GM12892 (cell line): ENCODE measurements at regions not wholly inside any gene's neighbourhood (a gene's known extent, or its start where the extent isn't known, plus 50 kb on each side); places are given as distances from the start of the nearest gene placed in this dataset.

ENCODE experiments used
- POLR2A ChIP-seq: IDR thresholded peaks from 2 replicates; pipeline ENCODE4 v1.6.1; 2011; ENCODE audit warnings: low read depth, low read length, control low read depth
- POLR2AphosphoS5 ChIP-seq: IDR thresholded peaks from 2 replicates; pipeline ENCODE4 v1.6.1; 2011; ENCODE audit warnings: low read depth, low read length, control low read depth

DNA sequence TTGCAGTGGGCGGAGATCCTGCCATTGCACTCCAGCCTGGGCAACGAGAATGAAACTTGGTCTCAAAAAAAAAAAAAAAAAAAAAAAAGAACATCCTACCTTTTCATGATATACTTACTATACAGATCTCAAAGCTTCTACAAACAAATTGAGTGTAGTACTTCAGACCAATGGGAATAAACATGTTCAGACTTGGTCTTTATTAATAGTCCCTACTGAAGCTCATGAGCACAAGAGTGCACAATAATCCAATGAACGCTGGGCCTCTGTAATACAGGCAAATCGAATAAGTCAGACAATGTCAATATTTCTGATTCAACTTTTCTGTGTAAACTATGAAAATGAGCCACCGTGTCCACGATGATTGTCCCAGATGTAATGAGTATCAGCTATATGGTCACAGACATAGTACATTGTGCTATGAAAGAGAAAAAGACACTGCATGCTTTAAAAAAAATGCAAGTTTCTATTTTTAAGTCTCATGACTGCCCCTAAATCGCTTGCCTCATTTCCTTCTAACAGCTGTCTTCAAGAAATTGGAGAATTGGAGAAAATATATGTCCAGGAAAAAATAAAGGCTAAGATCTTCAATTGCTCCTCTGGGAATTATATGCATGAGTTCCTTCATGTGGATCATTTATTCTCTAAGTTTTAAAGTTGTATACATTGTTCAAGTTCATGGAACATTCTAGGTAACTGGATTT lies 64.0 kb upstream of the CTTNBP2 start:
- TF ChIP-seq POLR2AphosphoS5 (no peak), POLR2A (no peak)
